Spleen (tissue), 7 donors: ENCODE measurements at regions not wholly inside any gene's neighbourhood (a gene's known extent, or its start where the extent isn't known, plus 50 kb on each side); places are given as distances from the start of the nearest gene placed in this dataset.

ENCODE experiments used
- CTCF ChIP-seq, 11 experiments: fragments of 200-600 bp in 7 of 11; fragments of 450-650 bp in 4 of 11; sonication (generic) in 4 of 11; IDR thresholded peaks in 8 of 11; conservative IDR thresholded peaks in 3 of 11; 1 replicate in 7 of 11; 2 replicates in 4 of 11; pipeline versions ENCODE4 v1.4.0 to v1.8.0; 2016 to 2021; ENCODE audit warnings: antibody characterized with exemption in 11 of 11, inconsistent platforms in 4 of 11, mild to moderate bottlenecking in 1 of 11
- POLR2A ChIP-seq, 3 donors: fragments of 450-650 bp; IDR thresholded peaks; one replicate each; pipeline ENCODE4 v1.5.1; 2017; ENCODE audit warnings: antibody characterized with exemption in 3 of 3, mild to moderate bottlenecking in 1 of 3
- POLR2AphosphoS5 ChIP-seq, 3 donors: sonication (generic); formaldehyde crosslinking; IDR thresholded peaks; one replicate each; pipeline ENCODE4 v1.5.1; 2017; ENCODE audit warnings: antibody characterized with exemption in 3 of 3
- donor health status: DM: no; HTN: no; CAD: no; lungs with moderate emphysema.
- donor health status: DM: no; HTN: no; CAD: no.
- donor health status: DM: no; HTN: no; CAD: no.

- no peak for TF ChIP-seq CTCF (IDR thresholded peaks at IDR 0.05 in 8 of 11, conservative IDR thresholded peaks at IDR 0.05 in 3 of 11)
- no peak for TF ChIP-seq POLR2AphosphoS5 (IDR thresholded peaks at IDR 0.05)
- TF ChIP-seq POLR2A (IDR thresholded peaks at IDR 0.05) = no peak
Measured at GRCh38 chr11:106473089-106473722, 395.7 kb downstream of the AASDHPPT start.
